Fibroblast of lung (primary cell): ENCODE measurements at regions not wholly inside any gene's neighbourhood (a gene's known extent, or its start where the extent isn't known, plus 50 kb on each side); places are given as distances from the start of the nearest gene placed in this dataset.

ENCODE experiments used
- DNase-seq, 2 donors: peaks; one replicate each; pipeline versions ENCODE4 v3.0.0 to v3.0.0-alpha.2; 2010; ENCODE audit warnings: low read depth in 2 of 2
- H2AFZ ChIP-seq: 2 replicates; pipeline ENCODE4 v1.5.1; 2012; ENCODE audit warnings: low read length, control low read depth, inconsistent platforms
- H3K27ac ChIP-seq: 2 replicates; pipeline ENCODE4 v1.5.1; 2011; ENCODE audit warnings: low read length, control low read depth; ENCODE audit not compliant: insufficient read depth
- H3K27me3 ChIP-seq: 2 replicates; pipeline ENCODE4 v1.5.1; 2011; ENCODE audit warnings: mild to moderate bottlenecking, low read length; ENCODE audit not compliant: control insufficient read depth, insufficient read depth
- H3K36me3 ChIP-seq: 2 replicates; pipeline ENCODE4 v1.5.1; 2011; ENCODE audit warnings: low read length; ENCODE audit not compliant: control insufficient read depth, insufficient read depth
- H3K4me1 ChIP-seq: 2 replicates; pipeline ENCODE4 v1.5.1; 2011; ENCODE audit warnings: low read length; ENCODE audit not compliant: control insufficient read depth, insufficient read depth; ENCODE audit errors: extremely low read depth
- H3K4me2 ChIP-seq: 2 replicates; pipeline ENCODE4 v1.5.1; 2011; ENCODE audit warnings: low read length, control low read depth; ENCODE audit not compliant: insufficient read depth; ENCODE audit errors: extremely low read depth
- H3K4me3 ChIP-seq, 4 experiments: fragments of 200-600 bp in 1 of 4; sonication (generic) in 1 of 4; replicated peaks in 1 of 4; 2 replicates each; pipeline ENCODE4 v1.5.1; 2011 to 2016; ENCODE audit warnings: low read length in 4 of 4, low read depth in 3 of 4, mild to moderate bottlenecking in 3 of 4, control low read depth in 2 of 4, inconsistent platforms in 1 of 4, mixed read lengths in 1 of 4; ENCODE audit not compliant: insufficient read depth in 1 of 4; ENCODE audit errors: control extremely low read depth in 1 of 4
- H3K79me2 ChIP-seq: 2 replicates; pipeline ENCODE4 v1.5.1; 2012; ENCODE audit warnings: mild to moderate bottlenecking, low read length, inconsistent platforms; ENCODE audit not compliant: control insufficient read depth, insufficient read depth
- H3K9ac ChIP-seq: 2 replicates; pipeline ENCODE4 v1.5.1; 2011; ENCODE audit warnings: mild to moderate bottlenecking, low read length, control low read depth; ENCODE audit not compliant: insufficient read depth
- H3K9me3 ChIP-seq: 2 replicates; pipeline ENCODE4 v1.5.1; 2012; ENCODE audit warnings: low read depth, low read length; ENCODE audit not compliant: control insufficient read depth, insufficient read depth
- H4K20me1 ChIP-seq: 2 replicates; pipeline ENCODE4 v1.5.1; 2011; ENCODE audit warnings: low read length; ENCODE audit not compliant: control insufficient read depth, insufficient read depth; ENCODE audit errors: extremely low read depth
- EZH2 ChIP-seq: IDR thresholded peaks from 2 replicates; pipeline ENCODE4 v1.5.1; 2012; ENCODE audit warnings: low read length, control low read depth, mild to moderate bottlenecking; ENCODE audit errors: missing control alignments
- TF ChIP-seq, protein P1 (sequence below), 2 donors: IDR thresholded peaks in 1 of 2; conservative IDR thresholded peaks in 1 of 2; 1 replicate in 1 of 2; 2 replicates in 1 of 2; pipeline ENCODE4 v1.5.1; 2011 to 2012; ENCODE audit warnings: low read length in 2 of 2, control low read depth in 1 of 2, inconsistent platforms in 1 of 2, low read depth in 1 of 2, mild to moderate bottlenecking in 1 of 2

DNA sequence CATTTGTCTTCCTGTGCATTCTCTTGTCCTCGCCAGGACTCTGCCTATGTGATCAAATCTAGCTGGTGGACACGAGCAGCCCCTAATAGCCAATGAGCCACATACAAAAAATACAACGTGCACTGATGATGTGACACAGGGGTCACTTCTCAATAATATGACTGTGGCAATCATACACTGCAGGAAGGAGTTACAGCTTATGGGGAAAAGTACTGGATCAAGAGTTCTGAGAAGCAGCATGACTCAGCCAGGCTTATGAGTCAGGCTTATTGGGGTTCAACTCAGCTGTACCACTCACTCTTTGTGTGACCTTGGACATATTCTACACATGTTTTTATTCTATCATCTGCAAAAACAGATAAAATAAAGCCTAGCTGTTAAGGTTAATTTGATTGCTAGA, 889.4 kb upstream of the TENM4 start:
- no peaks in the 10 kb centered on the region for H3K36me3 ChIP-seq
- DNase-seq = peak; percentile 58 to 79
- no peak overlapping the region for H2AFZ ChIP-seq
- TF ChIP-seq, protein P1, sequence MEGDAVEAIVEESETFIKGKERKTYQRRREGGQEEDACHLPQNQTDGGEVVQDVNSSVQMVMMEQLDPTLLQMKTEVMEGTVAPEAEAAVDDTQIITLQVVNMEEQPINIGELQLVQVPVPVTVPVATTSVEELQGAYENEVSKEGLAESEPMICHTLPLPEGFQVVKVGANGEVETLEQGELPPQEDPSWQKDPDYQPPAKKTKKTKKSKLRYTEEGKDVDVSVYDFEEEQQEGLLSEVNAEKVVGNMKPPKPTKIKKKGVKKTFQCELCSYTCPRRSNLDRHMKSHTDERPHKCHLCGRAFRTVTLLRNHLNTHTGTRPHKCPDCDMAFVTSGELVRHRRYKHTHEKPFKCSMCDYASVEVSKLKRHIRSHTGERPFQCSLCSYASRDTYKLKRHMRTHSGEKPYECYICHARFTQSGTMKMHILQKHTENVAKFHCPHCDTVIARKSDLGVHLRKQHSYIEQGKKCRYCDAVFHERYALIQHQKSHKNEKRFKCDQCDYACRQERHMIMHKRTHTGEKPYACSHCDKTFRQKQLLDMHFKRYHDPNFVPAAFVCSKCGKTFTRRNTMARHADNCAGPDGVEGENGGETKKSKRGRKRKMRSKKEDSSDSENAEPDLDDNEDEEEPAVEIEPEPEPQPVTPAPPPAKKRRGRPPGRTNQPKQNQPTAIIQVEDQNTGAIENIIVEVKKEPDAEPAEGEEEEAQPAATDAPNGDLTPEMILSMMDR (conservative IDR thresholded peaks at IDR 0.05 in 1 of 2, IDR thresholded peaks at IDR 0.05 in 1 of 2; ENCODE audit: low read depth in 1 of 2, low read length in 2 of 2) = no peak
- TF ChIP-seq EZH2 = no peak
- H3K4me2 ChIP-seq = no peak overlapping the region
- H3K9ac ChIP-seq = no peak overlapping the region
- no peaks in the 10 kb centered on the region for H3K79me2 ChIP-seq
- no peaks in the 10 kb centered on the region for H3K27me3 ChIP-seq
- no peak overlapping the region for H3K4me3 ChIP-seq
- no peaks in the 10 kb centered on the region for H3K9me3 ChIP-seq
- no peaks in the 10 kb centered on the region for H3K4me1 ChIP-seq
- H4K20me1 ChIP-seq = no peaks in the 10 kb centered on the region
- H3K27ac ChIP-seq = no peak overlapping the region

DNA sequence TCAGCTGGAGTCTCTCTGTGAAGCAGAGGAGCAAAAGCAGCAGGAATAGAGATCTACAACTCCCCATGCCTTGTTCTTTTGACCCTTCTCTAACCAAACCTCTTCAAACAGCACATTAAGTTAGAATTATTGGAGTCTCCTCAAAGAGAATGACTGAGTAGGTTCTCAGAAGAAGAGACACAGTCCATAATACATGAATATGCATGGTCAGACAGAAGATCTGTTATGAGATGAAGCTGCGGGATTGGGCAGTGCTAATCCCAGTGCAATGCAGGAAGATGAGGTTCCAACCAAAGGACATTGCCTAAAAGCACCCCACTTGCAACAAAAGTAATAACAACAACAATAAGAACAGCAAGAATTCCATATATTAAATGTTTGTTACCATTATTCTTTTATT, 887.9 kb upstream of the TENM4 start:
- H3K79me2 ChIP-seq = no peaks in the 10 kb centered on the region
- no peak overlapping the region for H3K27ac ChIP-seq
- H4K20me1 ChIP-seq = no peaks in the 10 kb centered on the region
- H3K4me3 ChIP-seq = no peak overlapping the region
- no peak overlapping the region for H3K9ac ChIP-seq
- TF ChIP-seq, protein P1 (conservative IDR thresholded peaks at IDR 0.05 in 1 of 2, IDR thresholded peaks at IDR 0.05 in 1 of 2; ENCODE audit: low read depth in 1 of 2, low read length in 2 of 2) = no peak
- no peak for TF ChIP-seq EZH2
- DNase-seq = no peak
- H2AFZ ChIP-seq = no peak overlapping the region
- no peaks in the 10 kb centered on the region for H3K36me3 ChIP-seq
- H3K4me1 ChIP-seq = no peaks in the 10 kb centered on the region
- H3K27me3 ChIP-seq = no peaks in the 10 kb centered on the region
- H3K4me2 ChIP-seq = no peak overlapping the region
- H3K9me3 ChIP-seq = no peaks in the 10 kb centered on the region

DNA sequence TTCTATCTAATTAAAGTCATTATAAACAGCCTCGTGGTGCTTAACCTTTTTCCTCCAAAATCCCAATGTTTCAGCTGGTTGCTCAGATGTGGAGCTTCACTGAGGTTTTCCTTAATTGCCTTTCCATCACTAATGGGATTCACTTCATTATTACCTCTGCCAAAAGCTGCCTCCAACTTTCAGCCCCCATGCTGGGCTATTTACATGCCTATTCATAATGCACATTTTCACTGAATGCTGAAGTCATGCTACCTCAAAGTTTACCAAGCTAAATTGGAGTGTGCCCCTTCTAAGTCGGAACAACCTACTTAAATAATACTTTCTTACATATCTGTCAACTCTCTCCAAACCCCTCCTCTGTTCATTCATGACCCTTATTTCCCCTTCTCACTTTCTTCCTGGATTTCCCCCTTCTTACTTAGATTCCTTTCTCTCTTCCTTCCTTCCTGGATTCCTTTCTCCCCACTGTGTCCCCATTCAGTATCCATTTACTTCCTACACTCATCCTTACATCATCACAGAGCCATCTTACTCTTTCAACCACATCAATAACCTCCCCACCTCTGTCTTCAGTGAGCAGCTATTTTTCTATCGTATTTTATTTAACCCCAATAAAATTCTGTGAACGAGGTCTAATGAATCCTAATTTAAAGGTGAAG, 887.3 kb upstream of the TENM4 start:
- Histone ChIP-seq H3K27me3 (no peaks in the 10 kb centered on the region), H3K4me1 (no peaks in the 10 kb centered on the region), H3K9me3 (no peaks in the 10 kb centered on the region), H3K4me3 (no peak overlapping the region), H3K4me2 (no peak overlapping the region), H3K9ac (no peak overlapping the region), H3K79me2 (no peaks in the 10 kb centered on the region), H4K20me1 (no peaks in the 10 kb centered on the region), H3K27ac (no peak overlapping the region), H2AFZ (no peak overlapping the region), H3K36me3 (no peaks in the 10 kb centered on the region)
- DNase-seq = no peak
- TF ChIP-seq EZH2 = no peak
- TF ChIP-seq, protein P1 (conservative IDR thresholded peaks at IDR 0.05 in 1 of 2, IDR thresholded peaks at IDR 0.05 in 1 of 2; ENCODE audit: low read depth in 1 of 2, low read length in 2 of 2) = no peak
